Upper lobe of left lung (tissue), 4 donors: ENCODE measurements at regions not wholly inside any gene's neighbourhood (a gene's known extent, or its start where the extent isn't known, plus 50 kb on each side); places are given as distances from the start of the nearest gene placed in this dataset.

Source experiments
- CTCF ChIP-seq, 6 experiments: fragments of 450-650 bp in 4 of 6; fragments of 200-600 bp in 2 of 6; sonication (generic) in 2 of 6; IDR thresholded peaks; one replicate each; pipeline ENCODE4 v1.5.1; 2016 to 2019; ENCODE audit warnings: antibody characterized with exemption in 6 of 6
- POLR2A ChIP-seq, 4 donors: fragments of 450-650 bp; IDR thresholded peaks; one replicate each; pipeline ENCODE4 v1.5.1; 2016 to 2017; ENCODE audit warnings: antibody characterized with exemption in 4 of 4, mild to moderate bottlenecking in 2 of 4
- POLR2AphosphoS5 ChIP-seq, 2 donors: sonication (generic); formaldehyde crosslinking; IDR thresholded peaks; one replicate each; pipeline ENCODE4 v1.5.1; 2017; ENCODE audit warnings: antibody characterized with exemption in 2 of 2

- TF ChIP-seq CTCF (IDR thresholded peaks at IDR 0.05) (no peak), POLR2AphosphoS5 (IDR thresholded peaks at IDR 0.05) (no peak), POLR2A (IDR thresholded peaks at IDR 0.05) (no peak)
Measured at GRCh38 chr17:12388226-12388625, 277.5 kb upstream of the MYOCD start.
